ENCODE measurements at regions not wholly inside any gene's neighbourhood (a gene's known extent, or its start where the extent isn't known, plus 50 kb on each side); places are given as distances from the start of the nearest gene placed in this dataset.

- H3K4me3 ChIP-seq (ENCODE audit: low read depth, low read length): no peak overlapping the region
- TF ChIP-seq CTCF (IDR thresholded peaks at IDR 0.05; ENCODE audit: borderline replicate concordance, insufficient read depth, low read depth, low read length): no peak
Observed at GRCh38 chr2:104537116-104537515, 316.8 kb upstream of the POU3F3 start.

GRCh38 chr2:104538077-104538476 lies 315.8 kb upstream of the POU3F3 start:
- H3K4me3 ChIP-seq (ENCODE audit: low read depth, low read length): no peak overlapping the region
- TF ChIP-seq CTCF (IDR thresholded peaks at IDR 0.05; ENCODE audit: borderline replicate concordance, insufficient read depth, low read depth, low read length): no peak

GRCh38 chr2:104539649-104540048 lies 314.3 kb upstream of the POU3F3 start:
- no peak overlapping the region for H3K4me3 ChIP-seq (ENCODE audit: low read depth, low read length)
- TF ChIP-seq CTCF (IDR thresholded peaks at IDR 0.05; ENCODE audit: borderline replicate concordance, insufficient read depth, low read depth, low read length): no peak

GRCh38 chr2:104545055-104545454 lies 308.9 kb upstream of the POU3F3 start:
- no peak overlapping the region for H3K4me3 ChIP-seq (ENCODE audit: low read depth, low read length)
- TF ChIP-seq CTCF (IDR thresholded peaks at IDR 0.05; ENCODE audit: borderline replicate concordance, insufficient read depth, low read depth, low read length): no peak

- H3K4me3 ChIP-seq (ENCODE audit: low read depth, low read length): no peak overlapping the region
- no peak for TF ChIP-seq CTCF (IDR thresholded peaks at IDR 0.05; ENCODE audit: borderline replicate concordance, insufficient read depth, low read depth, low read length)
Observed at GRCh38 chr2:104546537-104546936, 307.4 kb upstream of the POU3F3 start.

GRCh38 chr2:104547221-104547620 lies 306.7 kb upstream of the POU3F3 start:
- TF ChIP-seq CTCF (IDR thresholded peaks at IDR 0.05; ENCODE audit: borderline replicate concordance, insufficient read depth, low read depth, low read length): no peak
- H3K4me3 ChIP-seq (ENCODE audit: low read depth, low read length): no peak overlapping the region

- no peak for TF ChIP-seq CTCF (IDR thresholded peaks at IDR 0.05; ENCODE audit: borderline replicate concordance, insufficient read depth, low read depth, low read length)
- no peak overlapping the region for H3K4me3 ChIP-seq (ENCODE audit: low read depth, low read length)
Observed at GRCh38 chr2:104561251-104561650, 292.7 kb upstream of the POU3F3 start.
